Esophagus squamous epithelium (tissue), 5 donors: ENCODE measurements at regions not wholly inside any gene's neighbourhood (a gene's known extent, or its start where the extent isn't known, plus 50 kb on each side); places are given as distances from the start of the nearest gene placed in this dataset.
"Not testable (repeated sequence)": the region's sequence is repeated elsewhere in the genome, so short reads cannot be mapped to it uniquely, and the experiment has no call there.

Experiments used
- DNase-seq: peaks from one replicate; lab custom pipeline; 2025; lab: John Stamatoyannopoulos, UW
- H3K27ac ChIP-seq, 4 donors: fragments of 200-600 bp; sonication (generic); one replicate each; pipeline ENCODE4 v1.5.1; 2016 to 2019; ENCODE audit warnings: mild to moderate bottlenecking in 1 of 4
- H3K27me3 ChIP-seq, 4 donors: fragments of 200-600 bp; sonication (generic); 1 replicate in 3 of 4; 2 replicates in 1 of 4; pipeline versions ENCODE4 v1.5.1 to v1.6.0; 2017 to 2021; ENCODE audit warnings: antibody characterized with exemption in 1 of 4
- H3K36me3 ChIP-seq, 3 donors: fragments of 200-600 bp; sonication (generic); one replicate each; pipeline ENCODE4 v1.5.1; 2016 to 2019
- H3K4me1 ChIP-seq, 3 donors: fragments of 200-600 bp; sonication (generic); one replicate each; pipeline ENCODE4 v1.5.1; 2017 to 2019
- H3K4me3 ChIP-seq, 4 donors: fragments of 200-600 bp; sonication (generic); 1 replicate in 3 of 4; 2 replicates in 1 of 4; pipeline ENCODE4 v1.5.1; 2016 to 2019; ENCODE audit warnings: mild to moderate bottlenecking in 2 of 4, moderate library complexity in 1 of 4
- H3K9me3 ChIP-seq, 3 donors: fragments of 200-600 bp; sonication (generic); one replicate each; pipeline ENCODE4 v1.5.1; 2016 to 2019
- CTCF ChIP-seq, 6 experiments: fragments of 450-650 bp in 4 of 6; fragments of 200-600 bp in 2 of 6; sonication (generic) in 2 of 6; IDR thresholded peaks; one replicate each; pipeline ENCODE4 v1.5.1; 2016 to 2019; ENCODE audit warnings: antibody characterized with exemption in 6 of 6, mild to moderate bottlenecking in 4 of 6, moderate library complexity in 4 of 6
- POLR2A ChIP-seq, 4 donors: fragments of 450-650 bp; IDR thresholded peaks; one replicate each; pipeline ENCODE4 v1.6.1; 2017; ENCODE audit warnings: antibody characterized with exemption in 4 of 4, mild to moderate bottlenecking in 4 of 4, moderate library complexity in 3 of 4
- WGBS, 2 donors: methylation state at CpG; one replicate each; pipeline ENCODE4 v1.1.5; 2018; 5-methylcytosine and 5-hydroxymethylcytosine counted together
- intact Hi-C: fragments of 100-400 bp; cut with DNase I; formaldehyde crosslinking; loops from one replicate; pipeline ENCODE4 v1.15.0; 2022
- donor health status: DM: yes; HTN: yes; CAD: no.

DNA sequence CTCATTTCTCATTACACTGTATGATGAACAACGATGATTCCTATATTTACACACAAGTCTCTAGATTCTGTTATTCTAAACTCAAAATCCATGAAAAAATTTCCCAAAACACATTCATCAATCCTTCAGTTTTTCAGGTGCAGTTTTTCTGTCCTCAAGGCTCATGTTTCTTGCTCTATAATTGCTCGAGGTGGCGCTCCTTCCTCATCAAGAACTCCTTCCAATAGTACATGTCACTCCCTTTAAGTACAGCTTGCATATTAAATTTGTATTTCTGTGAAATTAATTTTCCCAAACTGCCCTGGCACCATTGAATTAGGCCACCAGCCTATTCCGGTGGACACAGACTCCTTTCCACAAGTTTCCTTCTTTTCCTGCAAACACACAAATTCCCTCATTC lies 188.7 kb upstream of the MINDY3 start:
- 70 to 85% methylated on average over 4 of the region's 4 CpGs for WGBS, 2 donors
- no peak overlapping the region for H3K4me3 ChIP-seq
- TF ChIP-seq POLR2A (IDR thresholded peaks at IDR 0.05) (no peak), CTCF (IDR thresholded peaks at IDR 0.05) (no peak)
- peaks cover 0 to 4% (median 0%) of the 10 kb centered on the region in 3 donors for H3K9me3 ChIP-seq
- no peaks in the 10 kb centered on the region for H3K4me1 ChIP-seq
- no peak for DNase-seq
- intact Hi-C loops = no loop called here
- H3K27ac ChIP-seq = no peak overlapping the region
- H3K27me3 ChIP-seq = no peaks in the 10 kb centered on the region
- H3K36me3 ChIP-seq = no peaks in the 10 kb centered on the region

- no peaks in the 10 kb centered on the region for H3K4me1 ChIP-seq
- WGBS, 2 donors = 65 to 89% methylated on average over 7 of the region's 7 CpGs
- H3K9me3 ChIP-seq = peaks cover 0 to 4% (median 0%) of the 10 kb centered on the region in 3 donors
- H3K36me3 ChIP-seq = no peaks in the 10 kb centered on the region
- TF ChIP-seq POLR2A (IDR thresholded peaks at IDR 0.05) = no peak
- no peak for TF ChIP-seq CTCF (IDR thresholded peaks at IDR 0.05)
- no peaks in the 10 kb centered on the region for H3K27me3 ChIP-seq
- intact Hi-C loops = no loop called here
- DNase-seq = no peak
- H3K27ac ChIP-seq = no peak overlapping the region
- H3K4me3 ChIP-seq = no peak overlapping the region
Measured at GRCh38 chr10:16049782-16050181, 189.5 kb upstream of the MINDY3 start.

DNA sequence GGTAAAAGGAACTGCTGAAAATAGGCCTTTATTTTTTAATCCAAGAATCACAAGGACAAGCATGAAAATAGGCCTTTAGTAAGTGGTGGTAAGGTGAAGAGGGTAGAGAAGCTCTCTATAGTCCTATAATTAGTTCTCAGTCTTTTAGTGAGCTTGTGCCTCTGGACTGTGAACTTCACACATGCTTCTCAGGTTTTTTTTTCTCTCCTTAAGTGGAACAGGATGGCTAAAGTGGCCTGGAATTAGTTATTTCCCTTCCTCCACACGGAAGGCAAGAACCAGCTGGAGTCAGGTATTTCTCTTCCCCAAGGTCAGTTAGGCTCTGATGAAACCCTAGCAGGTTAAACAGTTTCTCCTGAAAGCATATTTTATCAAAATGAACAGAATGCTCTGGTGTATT lies 203.0 kb upstream of the MINDY3 start:
- no peaks in the 10 kb centered on the region for H3K9me3 ChIP-seq
- H3K4me1 ChIP-seq = no peaks in the 10 kb centered on the region
- H3K27ac ChIP-seq = no peak overlapping the region
- no peak for TF ChIP-seq POLR2A (IDR thresholded peaks at IDR 0.05)
- TF ChIP-seq CTCF (IDR thresholded peaks at IDR 0.05) = no peak
- no peaks in the 10 kb centered on the region for H3K36me3 ChIP-seq
- no peak for DNase-seq
- intact Hi-C loops = no loop called here
- WGBS, 2 donors = 0 to 25% methylated on average over 1 of the region's 1 CpG
- no peak overlapping the region for H3K4me3 ChIP-seq
- H3K27me3 ChIP-seq = no peaks in the 10 kb centered on the region

- H3K4me1 ChIP-seq, H3K27ac ChIP-seq, intact Hi-C loops, H3K4me3 ChIP-seq, DNase-seq, H3K27me3 ChIP-seq, H3K9me3 ChIP-seq, H3K36me3 ChIP-seq: not testable (repeated sequence)
- WGBS, 2 donors = 71 to 78% methylated on average over 2 of the region's 2 CpGs
Measured at GRCh38 chr10:16083551-16083950, 223.2 kb upstream of the MINDY3 start.

- intact Hi-C loops = no loop called here
- Histone ChIP-seq H3K27me3 (no peaks in the 10 kb centered on the region), H3K4me1 (no peaks in the 10 kb centered on the region), H3K4me3 (no peak overlapping the region), H3K27ac (no peak overlapping the region), H3K9me3 (no peaks in the 10 kb centered on the region), H3K36me3 (no peaks in the 10 kb centered on the region)
- TF ChIP-seq POLR2A (IDR thresholded peaks at IDR 0.05) (no peak), CTCF (IDR thresholded peaks at IDR 0.05) (no peak)
- DNase-seq = no peak
- WGBS, 2 donors = 56 to 58% methylated on average over 3 of the region's 3 CpGs
Measured at GRCh38 chr10:16105082-16105481, 244.8 kb upstream of the MINDY3 start.
